ENCODE measurements at regions not wholly inside any gene's neighbourhood (a gene's known extent, or its start where the extent isn't known, plus 50 kb on each side); places are given as distances from the start of the nearest gene placed in this dataset.

DNA sequence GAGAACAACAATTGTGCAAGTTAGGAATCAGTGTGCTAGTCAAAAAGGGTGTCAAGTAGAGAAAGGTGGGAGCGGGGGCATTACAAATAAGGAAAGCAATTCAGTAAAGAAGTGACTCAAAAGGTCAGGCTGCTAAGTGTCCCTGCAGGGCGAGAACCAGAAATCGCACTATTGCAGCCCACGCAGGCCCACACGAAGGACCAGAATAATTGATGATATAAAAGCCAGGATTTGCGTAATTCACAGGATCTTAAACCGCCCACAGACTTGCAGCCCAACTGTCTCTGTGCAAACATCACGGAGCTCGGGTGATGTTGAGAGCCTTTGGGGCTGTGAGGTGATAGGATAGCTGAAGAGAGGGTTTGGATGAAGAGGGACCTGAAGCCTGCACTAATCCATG lies 349.0 kb downstream of the BRINP1 start:
- TF ChIP-seq, protein P1, sequence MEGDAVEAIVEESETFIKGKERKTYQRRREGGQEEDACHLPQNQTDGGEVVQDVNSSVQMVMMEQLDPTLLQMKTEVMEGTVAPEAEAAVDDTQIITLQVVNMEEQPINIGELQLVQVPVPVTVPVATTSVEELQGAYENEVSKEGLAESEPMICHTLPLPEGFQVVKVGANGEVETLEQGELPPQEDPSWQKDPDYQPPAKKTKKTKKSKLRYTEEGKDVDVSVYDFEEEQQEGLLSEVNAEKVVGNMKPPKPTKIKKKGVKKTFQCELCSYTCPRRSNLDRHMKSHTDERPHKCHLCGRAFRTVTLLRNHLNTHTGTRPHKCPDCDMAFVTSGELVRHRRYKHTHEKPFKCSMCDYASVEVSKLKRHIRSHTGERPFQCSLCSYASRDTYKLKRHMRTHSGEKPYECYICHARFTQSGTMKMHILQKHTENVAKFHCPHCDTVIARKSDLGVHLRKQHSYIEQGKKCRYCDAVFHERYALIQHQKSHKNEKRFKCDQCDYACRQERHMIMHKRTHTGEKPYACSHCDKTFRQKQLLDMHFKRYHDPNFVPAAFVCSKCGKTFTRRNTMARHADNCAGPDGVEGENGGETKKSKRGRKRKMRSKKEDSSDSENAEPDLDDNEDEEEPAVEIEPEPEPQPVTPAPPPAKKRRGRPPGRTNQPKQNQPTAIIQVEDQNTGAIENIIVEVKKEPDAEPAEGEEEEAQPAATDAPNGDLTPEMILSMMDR (conservative IDR thresholded peaks at IDR 0.05 in 1 of 2, IDR thresholded peaks at IDR 0.05 in 1 of 2; ENCODE audit: extremely low read depth in 1 of 2, insufficient read depth in 1 of 2, low read depth in 1 of 2, low read length in 2 of 2) = no peak
- no peak for TF ChIP-seq EZH2 (IDR thresholded peaks at IDR 0.05; ENCODE audit: borderline replicate concordance, low read length)
